ENCODE measurements at regions not wholly inside any gene's neighbourhood (a gene's known extent, or its start where the extent isn't known, plus 50 kb on each side); places are given as distances from the start of the nearest gene placed in this dataset.

DNA sequence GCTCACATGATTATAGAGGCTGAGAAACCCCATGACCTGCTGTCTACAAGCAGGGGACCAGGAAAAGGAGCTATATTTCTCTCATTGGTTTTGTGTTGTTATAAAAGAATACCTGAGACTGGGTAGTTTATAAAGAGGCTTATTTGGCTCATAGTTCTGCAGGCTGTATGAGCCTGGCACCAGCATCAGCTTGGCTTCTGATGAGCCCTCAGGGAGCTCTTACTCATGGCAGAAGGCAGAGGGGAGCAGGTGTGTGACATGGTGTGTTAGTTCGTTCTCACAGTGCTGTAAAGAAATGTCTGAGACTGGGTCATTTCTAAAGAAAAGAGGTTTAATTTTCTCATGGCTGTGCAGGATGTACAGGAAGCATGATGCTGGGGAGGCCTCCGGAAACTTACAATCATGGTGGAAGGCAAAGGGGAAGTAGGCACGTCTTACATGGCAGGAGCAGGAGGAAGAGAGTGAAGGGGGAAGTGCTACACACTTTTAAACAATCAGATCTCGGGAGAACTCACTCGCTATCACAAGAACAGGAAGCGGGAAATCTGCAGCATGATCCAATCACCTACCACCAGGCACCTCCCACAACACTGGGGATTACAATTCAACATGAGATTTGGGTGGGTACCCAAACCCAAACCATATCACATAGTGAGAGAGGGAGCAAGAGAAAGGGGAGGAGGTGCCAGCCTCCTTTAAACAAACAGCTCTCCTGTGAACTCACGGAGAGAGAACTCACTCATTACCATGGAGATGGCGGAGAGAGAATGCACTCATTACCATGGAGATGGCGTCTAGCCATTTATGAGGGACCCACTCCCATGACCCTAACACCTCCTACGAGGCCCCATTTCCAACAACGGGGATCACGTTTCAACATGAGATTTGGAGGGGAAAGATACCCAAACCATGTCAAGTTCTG lies 133.4 kb downstream of the JCAD start:
- TF ChIP-seq, protein P1, sequence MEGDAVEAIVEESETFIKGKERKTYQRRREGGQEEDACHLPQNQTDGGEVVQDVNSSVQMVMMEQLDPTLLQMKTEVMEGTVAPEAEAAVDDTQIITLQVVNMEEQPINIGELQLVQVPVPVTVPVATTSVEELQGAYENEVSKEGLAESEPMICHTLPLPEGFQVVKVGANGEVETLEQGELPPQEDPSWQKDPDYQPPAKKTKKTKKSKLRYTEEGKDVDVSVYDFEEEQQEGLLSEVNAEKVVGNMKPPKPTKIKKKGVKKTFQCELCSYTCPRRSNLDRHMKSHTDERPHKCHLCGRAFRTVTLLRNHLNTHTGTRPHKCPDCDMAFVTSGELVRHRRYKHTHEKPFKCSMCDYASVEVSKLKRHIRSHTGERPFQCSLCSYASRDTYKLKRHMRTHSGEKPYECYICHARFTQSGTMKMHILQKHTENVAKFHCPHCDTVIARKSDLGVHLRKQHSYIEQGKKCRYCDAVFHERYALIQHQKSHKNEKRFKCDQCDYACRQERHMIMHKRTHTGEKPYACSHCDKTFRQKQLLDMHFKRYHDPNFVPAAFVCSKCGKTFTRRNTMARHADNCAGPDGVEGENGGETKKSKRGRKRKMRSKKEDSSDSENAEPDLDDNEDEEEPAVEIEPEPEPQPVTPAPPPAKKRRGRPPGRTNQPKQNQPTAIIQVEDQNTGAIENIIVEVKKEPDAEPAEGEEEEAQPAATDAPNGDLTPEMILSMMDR (IDR thresholded peaks at IDR 0.05; ENCODE audit: low read depth, low read length), result no peak
- no peak overlapping the region for H3K4me3 ChIP-seq (ENCODE audit: low read depth, low read length)

DNA sequence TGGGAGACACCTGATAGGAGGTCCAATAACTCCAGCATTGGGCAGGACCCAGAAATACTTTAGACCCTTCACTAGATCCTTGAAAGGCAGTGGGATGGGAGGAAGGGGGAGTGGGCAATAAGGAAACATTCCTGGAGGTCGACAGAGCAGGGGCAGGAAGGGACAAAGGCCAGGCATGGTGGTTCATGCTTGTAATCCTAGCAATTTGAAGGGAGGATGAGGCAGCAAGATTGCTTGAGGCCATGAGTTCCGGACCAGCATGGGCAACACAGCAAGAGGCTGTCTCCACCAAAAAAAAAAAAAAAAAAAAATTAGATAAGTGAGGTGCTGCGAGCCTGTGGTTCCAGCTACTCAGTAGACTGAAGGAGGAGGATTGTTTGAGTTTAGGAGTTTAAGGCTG lies 134.9 kb downstream of the JCAD start:
- TF ChIP-seq, protein P1 (IDR thresholded peaks at IDR 0.05; ENCODE audit: low read depth, low read length), result no peak
- no peak overlapping the region for H3K4me3 ChIP-seq (ENCODE audit: low read depth, low read length)

DNA sequence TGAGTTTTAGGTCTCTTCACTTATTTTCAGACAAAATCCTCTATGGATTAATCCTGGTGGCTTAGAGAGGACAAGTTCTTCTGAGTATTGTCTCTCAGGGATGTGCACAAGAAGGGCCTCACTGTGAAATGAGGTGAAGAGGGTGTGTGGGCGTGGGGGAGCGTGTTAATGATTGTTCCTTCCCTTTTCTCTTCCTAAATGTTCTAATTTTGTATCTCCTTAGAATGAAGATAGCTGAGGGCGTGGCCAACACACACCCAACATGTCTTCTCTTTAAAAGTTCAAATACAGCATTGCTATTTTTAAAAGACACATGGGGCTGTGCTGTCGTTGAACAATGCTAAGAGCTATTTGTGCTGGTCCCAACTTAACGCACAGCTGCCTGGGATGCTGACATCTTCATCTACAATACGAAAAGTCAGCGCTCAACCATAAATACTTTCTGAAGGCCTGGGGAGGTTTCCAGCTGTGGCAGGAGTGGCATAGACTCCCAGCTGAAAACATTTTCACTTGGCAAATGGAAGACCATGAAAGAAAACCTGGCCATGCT lies 135.9 kb downstream of the JCAD start:
- no peak overlapping the region for H3K4me3 ChIP-seq (ENCODE audit: low read depth, low read length)
- TF ChIP-seq, protein P1 (IDR thresholded peaks at IDR 0.05; ENCODE audit: low read depth, low read length), result no peak

DNA sequence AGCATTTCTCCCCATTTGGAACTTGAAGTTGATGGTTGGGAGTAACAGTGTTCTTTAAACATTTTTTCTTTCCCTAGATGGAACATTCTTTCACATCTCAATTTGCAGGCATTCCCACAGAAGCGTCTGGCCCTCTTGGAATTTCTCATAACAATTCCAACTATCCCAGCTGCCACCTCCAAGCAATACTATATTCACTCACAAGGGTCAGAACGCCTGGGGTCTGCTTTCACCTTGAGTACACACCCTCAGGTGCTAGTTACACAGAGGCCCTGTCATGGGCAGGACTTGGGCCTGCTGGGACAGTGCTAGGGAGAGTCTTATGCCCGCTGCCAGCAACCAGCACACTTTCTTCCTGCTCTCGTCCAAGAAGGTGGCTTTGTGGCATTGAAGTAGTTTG lies 136.5 kb downstream of the JCAD start:
- TF ChIP-seq, protein P1 (IDR thresholded peaks at IDR 0.05; ENCODE audit: low read depth, low read length), result no peak
- H3K4me3 ChIP-seq (ENCODE audit: low read depth, low read length), result no peak overlapping the region

DNA sequence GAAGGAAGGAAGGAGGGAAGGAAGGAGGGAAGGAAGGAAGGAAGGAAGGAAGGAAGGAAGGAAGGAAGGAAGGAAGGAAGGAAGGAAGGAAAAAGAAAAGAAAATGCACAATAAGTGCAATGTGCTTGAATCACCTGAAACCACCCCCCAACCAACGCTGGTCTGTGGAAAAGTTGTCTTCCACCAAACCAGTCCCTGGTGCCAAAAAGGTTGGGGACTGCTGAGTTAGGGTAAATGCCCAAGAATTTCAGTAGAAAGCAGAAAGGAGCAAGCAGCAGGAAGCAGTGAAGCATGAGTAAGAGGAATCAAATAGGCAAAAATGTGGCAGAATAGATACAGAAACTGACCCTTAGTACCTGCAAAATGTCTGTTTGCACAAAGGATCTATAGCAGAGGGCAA lies 137.2 kb downstream of the JCAD start:
- H3K4me3 ChIP-seq (ENCODE audit: low read depth, low read length), result no peak overlapping the region
- TF ChIP-seq, protein P1 (IDR thresholded peaks at IDR 0.05; ENCODE audit: low read depth, low read length), result no peak

DNA sequence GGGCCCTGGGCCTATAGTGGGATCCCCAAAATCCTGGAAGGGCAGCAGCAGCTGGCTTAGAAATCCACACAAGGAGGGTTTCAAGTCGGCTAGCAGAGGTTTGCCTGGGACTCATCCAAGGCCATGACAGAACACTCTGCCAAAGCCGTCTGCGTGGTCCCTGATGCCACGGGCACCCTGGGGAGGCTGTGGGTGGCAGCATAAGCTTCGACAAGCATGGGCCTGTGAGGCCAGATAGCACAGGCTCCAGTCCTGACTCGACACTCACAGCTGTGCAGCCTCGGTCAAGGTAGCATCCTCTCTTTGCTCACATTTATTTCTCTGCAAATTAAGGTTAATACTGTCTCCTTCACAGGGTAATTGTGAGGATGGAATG lies 138.3 kb downstream of the JCAD start:
- TF ChIP-seq, protein P1 (IDR thresholded peaks at IDR 0.05; ENCODE audit: low read depth, low read length), result no peak
- no peak overlapping the region for H3K4me3 ChIP-seq (ENCODE audit: low read depth, low read length)

DNA sequence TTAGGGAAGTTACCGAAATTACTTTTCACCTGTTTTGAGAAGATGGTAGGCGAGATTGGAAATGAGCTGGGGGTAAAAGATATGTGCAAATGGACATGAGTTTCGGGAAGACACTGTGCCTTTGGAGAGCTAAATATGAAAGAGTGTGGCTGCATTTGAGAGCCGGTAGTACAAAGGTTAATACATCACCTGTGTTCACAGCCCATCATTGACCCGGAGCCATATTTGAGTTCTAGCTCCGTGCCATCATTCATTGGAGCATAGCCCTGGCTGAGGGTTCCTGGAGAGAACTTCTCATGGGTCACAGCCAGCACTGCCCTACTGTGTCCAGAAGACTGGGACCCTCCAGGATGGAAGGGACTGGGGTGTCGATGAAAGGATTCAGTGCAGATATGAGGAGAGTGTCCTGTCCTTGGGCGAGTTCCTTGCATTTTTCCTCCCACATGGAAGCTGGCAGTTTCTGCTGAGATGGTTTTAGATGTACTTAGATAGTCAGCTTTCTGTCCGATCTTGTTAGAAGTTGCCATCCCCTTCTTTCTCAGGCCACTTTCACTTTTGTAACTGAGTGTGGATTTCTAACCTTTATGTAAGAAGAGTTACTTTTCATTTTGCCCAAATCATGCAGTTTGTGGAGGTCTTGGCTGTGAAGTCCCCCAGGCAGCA lies 138.8 kb downstream of the JCAD start:
- no peak overlapping the region for H3K4me3 ChIP-seq (ENCODE audit: low read depth, low read length)
- TF ChIP-seq, protein P1 (IDR thresholded peaks at IDR 0.05; ENCODE audit: low read depth, low read length), result no peak

Data from WI38 (cell line).